Gastrocnemius medialis (tissue), 4 donors: ENCODE measurements at regions not wholly inside any gene's neighbourhood (a gene's known extent, or its start where the extent isn't known, plus 50 kb on each side); places are given as distances from the start of the nearest gene placed in this dataset.

Source experiments
- ATAC-seq, 2 donors: fragments of 150-250 bp; one replicate each; pipeline ENCODE4 v1.9.1; 2016
- DNase-seq, 2 donors: peaks; one replicate each; pipeline ENCODE4 v3.0.0-alpha.2; 2019
- H3K27ac ChIP-seq, 4 donors: fragments of 200-600 bp; sonication (generic); 1 replicate in 1 of 4; 2 replicates in 3 of 4; pipeline ENCODE4 v1.5.1; 2016 to 2018; ENCODE audit warnings: mild to moderate bottlenecking in 2 of 4, moderate library complexity in 1 of 4
- H3K27me3 ChIP-seq, 3 donors: fragments of 200-600 bp; sonication (generic) in 2 of 3; 1 replicate in 1 of 3; 2 replicates in 2 of 3; pipeline versions ENCODE4 v1.5.1 to v1.6.0; 2016 to 2019; ENCODE audit warnings: mild to moderate bottlenecking in 1 of 3, moderate library complexity in 1 of 3
- H3K36me3 ChIP-seq, 2 donors: fragments of 200-600 bp; sonication (generic) in 1 of 2; one replicate each; pipeline ENCODE4 v1.5.1; 2017 to 2018
- H3K4me1 ChIP-seq, 2 donors: fragments of 200-600 bp; sonication (generic) in 1 of 2; one replicate each; pipeline ENCODE4 v1.5.1; 2016 to 2017; ENCODE audit warnings: mild to moderate bottlenecking in 2 of 2
- H3K4me3 ChIP-seq, 4 donors: fragments of 200-600 bp; sonication (generic) in 3 of 4; 1 replicate in 1 of 4; 2 replicates in 3 of 4; pipeline ENCODE4 v1.5.1; 2016 to 2019; ENCODE audit warnings: mild to moderate bottlenecking in 2 of 4
- H3K9me3 ChIP-seq, 3 donors: fragments of 200-600 bp; sonication (generic) in 2 of 3; 1 replicate in 1 of 3; 2 replicates in 2 of 3; pipeline ENCODE4 v1.5.1; 2016 to 2019
- CTCF ChIP-seq, 5 experiments: fragments of 450-650 bp in 3 of 5; fragments of 200-600 bp in 2 of 5; sonication (generic) in 2 of 5; IDR thresholded peaks in 4 of 5; conservative IDR thresholded peaks in 1 of 5; 1 replicate in 4 of 5; 2 replicates in 1 of 5; pipeline ENCODE4 v1.5.1; 2016 to 2019; ENCODE audit warnings: antibody characterized with exemption in 5 of 5, mild to moderate bottlenecking in 3 of 5, moderate library complexity in 3 of 5
- POLR2A ChIP-seq, 2 donors: fragments of 450-650 bp; IDR thresholded peaks; one replicate each; pipeline ENCODE4 v1.6.1; 2017; ENCODE audit warnings: antibody characterized with exemption in 2 of 2, mild to moderate bottlenecking in 2 of 2, moderate library complexity in 2 of 2
- in situ Hi-C, 4 donors: fragments of 200-750 bp; cut with MboI; loops; one replicate each; pipeline versions ENCODE4 v1.15.0 to v1.8.0; 2017; ENCODE audit warnings: low sequenced_read_pairs in 4 of 4
- intact Hi-C: fragments of 100-400 bp; cut with DNase I; formaldehyde crosslinking; loops from one replicate; pipeline ENCODE4 v1.15.1; 2023; ENCODE audit warnings: low total_unique reads

- in situ Hi-C loops = no loop called here
- ATAC-seq = no peak
Measured at GRCh38 chr5:51449026-51449425, 65.8 kb downstream of the ISL1 start.

DNA sequence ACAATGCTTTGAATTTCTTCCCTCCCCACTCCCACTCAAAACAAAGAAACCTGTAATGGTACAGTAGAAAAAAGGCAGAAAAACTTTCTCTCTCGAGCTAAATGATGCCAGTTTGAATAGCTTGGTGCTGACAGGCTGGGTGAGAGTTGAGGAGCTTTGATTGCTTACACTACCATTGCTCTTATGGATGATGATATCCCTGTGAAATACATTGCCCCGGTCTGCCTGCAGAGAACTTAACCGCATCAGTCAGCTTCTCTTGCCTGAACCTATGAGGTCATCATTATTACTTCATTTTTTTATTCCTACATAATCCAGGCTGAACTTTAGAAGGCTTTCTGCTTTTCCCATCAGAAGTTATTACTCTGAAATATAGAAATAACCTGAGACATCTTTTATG lies 69.3 kb downstream of the ISL1 start:
- intact Hi-C loops (no loop called here), in situ Hi-C loops (no loop called here)
- H3K36me3 ChIP-seq = no peaks in the 10 kb centered on the region
- H3K9me3 ChIP-seq = no peaks in the 10 kb centered on the region
- no peaks in the 10 kb centered on the region for H3K4me1 ChIP-seq
- ATAC-seq (no peak), DNase-seq (no peak)
- no peak for TF ChIP-seq POLR2A (IDR thresholded peaks at IDR 0.05)
- TF ChIP-seq CTCF (IDR thresholded peaks at IDR 0.05 in 4 of 5, conservative IDR thresholded peaks at IDR 0.05 in 1 of 5) = no peak
- no peaks in the 10 kb centered on the region for H3K27me3 ChIP-seq
- no peak overlapping the region for H3K4me3 ChIP-seq
- H3K27ac ChIP-seq = no peak overlapping the region

More at GRCh38 chr5:51449026-51449425, 65.8 kb downstream of the ISL1 start:
- TF ChIP-seq CTCF (IDR thresholded peaks at IDR 0.05 in 4 of 5, conservative IDR thresholded peaks at IDR 0.05 in 1 of 5) = no peak
- TF ChIP-seq POLR2A (IDR thresholded peaks at IDR 0.05) = no peak
- no peak for DNase-seq
- intact Hi-C loops = no loop called here
- Histone ChIP-seq H3K4me1 (no peaks in the 10 kb centered on the region), H3K36me3 (no peaks in the 10 kb centered on the region), H3K27ac (no peak overlapping the region), H3K9me3 (no peaks in the 10 kb centered on the region), H3K4me3 (no peak overlapping the region), H3K27me3 (no peaks in the 10 kb centered on the region)

GRCh38 chr5:51465165-51465564 lies 81.9 kb downstream of the ISL1 start:
- H3K36me3 ChIP-seq = no peaks in the 10 kb centered on the region
- H3K27ac ChIP-seq = no peak overlapping the region
- no peaks in the 10 kb centered on the region for H3K9me3 ChIP-seq
- no peaks in the 10 kb centered on the region for H3K27me3 ChIP-seq
- no peak for ATAC-seq
- in situ Hi-C loops = no loop called here
- no peak for TF ChIP-seq CTCF (IDR thresholded peaks at IDR 0.05 in 4 of 5, conservative IDR thresholded peaks at IDR 0.05 in 1 of 5)
- no peak for TF ChIP-seq POLR2A (IDR thresholded peaks at IDR 0.05)
- no peak for DNase-seq
- intact Hi-C loops = no loop called here
- no peaks in the 10 kb centered on the region for H3K4me1 ChIP-seq
- H3K4me3 ChIP-seq = no peak overlapping the region

GRCh38 chr5:51466214-51466613 lies 83.0 kb downstream of the ISL1 start:
- Histone ChIP-seq H3K4me3 (no peak overlapping the region), H3K9me3 (no peaks in the 10 kb centered on the region), H3K36me3 (no peaks in the 10 kb centered on the region), H3K27ac (no peak overlapping the region), H3K4me1 (no peaks in the 10 kb centered on the region), H3K27me3 (no peaks in the 10 kb centered on the region)
- in situ Hi-C loops (no loop called here), intact Hi-C loops (no loop called here)
- DNase-seq (no peak), ATAC-seq (no peak)
- TF ChIP-seq CTCF (IDR thresholded peaks at IDR 0.05 in 4 of 5, conservative IDR thresholded peaks at IDR 0.05 in 1 of 5) = no peak
- TF ChIP-seq POLR2A (IDR thresholded peaks at IDR 0.05) = no peak

DNA sequence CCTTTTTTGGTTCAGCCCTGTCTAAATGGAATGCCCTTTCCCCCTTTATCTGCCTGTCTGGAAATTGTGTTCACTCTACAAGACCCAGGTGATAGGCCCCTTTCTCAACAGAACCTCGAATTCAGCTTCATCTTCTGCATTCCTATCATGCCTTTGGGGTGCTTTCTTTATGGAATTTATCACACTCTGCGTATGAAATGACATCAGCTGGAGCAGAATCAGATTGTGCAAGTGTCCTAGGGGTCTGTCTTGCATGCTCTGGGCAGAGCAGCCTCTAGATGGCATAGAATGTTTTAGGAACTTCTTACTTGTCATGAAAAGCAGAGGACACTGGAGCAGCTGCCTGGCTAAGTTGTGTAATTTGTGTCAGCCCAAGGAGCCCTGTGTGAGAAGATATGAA lies 84.9 kb downstream of the ISL1 start:
- DNase-seq = no peak
- no peaks in the 10 kb centered on the region for H3K4me1 ChIP-seq
- TF ChIP-seq CTCF (IDR thresholded peaks at IDR 0.05 in 4 of 5, conservative IDR thresholded peaks at IDR 0.05 in 1 of 5) = no peak
- TF ChIP-seq POLR2A (IDR thresholded peaks at IDR 0.05) = no peak
- intact Hi-C loops (no loop called here), in situ Hi-C loops (no loop called here)
- H3K4me3 ChIP-seq = no peak overlapping the region
- no peaks in the 10 kb centered on the region for H3K36me3 ChIP-seq
- no peak overlapping the region for H3K27ac ChIP-seq
- ATAC-seq = no peak
- no peaks in the 10 kb centered on the region for H3K27me3 ChIP-seq
- H3K9me3 ChIP-seq = no peaks in the 10 kb centered on the region
